ENCODE measurements at regions not wholly inside any gene's neighbourhood (a gene's known extent, or its start where the extent isn't known, plus 50 kb on each side); places are given as distances from the start of the nearest gene placed in this dataset.
"Not testable (repeated sequence)": the region's sequence is repeated elsewhere in the genome, so short reads cannot be mapped to it uniquely, and the experiment has no call there.

- Histone ChIP-seq H3K36me3 (no peaks in the 10 kb centered on the region), H3K27me3 (no peaks in the 10 kb centered on the region), H3K9ac (ENCODE audit: low read depth in 2 of 2, low read length in 2 of 2) (no peak overlapping the region), H3K4me3 (no peak overlapping the region), H3K27ac (no peak overlapping the region), H3K4me1 (no peaks in the 10 kb centered on the region), H3K9me3 (no peaks in the 10 kb centered on the region)
- no peak for DNase-seq
- TF ChIP-seq CTCF (IDR thresholded peaks at IDR 0.05), result no peak
- intact Hi-C loops (cut with DNase I), result no loop called here
Observed at GRCh38 chr1:238927899-238928298, 458.5 kb upstream of the CHRM3 start.

GRCh38 chr1:238916828-238917227 lies 469.5 kb upstream of the CHRM3 start:
- no peak for DNase-seq
- H3K36me3 ChIP-seq, result no peaks in the 10 kb centered on the region
- TF ChIP-seq CTCF (IDR thresholded peaks at IDR 0.05), result no peak
- no peak overlapping the region for H3K27ac ChIP-seq
- H3K4me1 ChIP-seq, result no peaks in the 10 kb centered on the region
- intact Hi-C loops (cut with DNase I), result no loop called here
- no peak overlapping the region for H3K4me3 ChIP-seq
- no peak overlapping the region for H3K9ac ChIP-seq (ENCODE audit: low read depth in 2 of 2, low read length in 2 of 2)
- no peaks in the 10 kb centered on the region for H3K9me3 ChIP-seq
- H3K27me3 ChIP-seq, result no peaks in the 10 kb centered on the region

- no peaks in the 10 kb centered on the region for H3K36me3 ChIP-seq
- H3K9ac ChIP-seq (ENCODE audit: low read depth in 2 of 2, low read length in 2 of 2), result no peak overlapping the region
- H3K27me3 ChIP-seq, result no peaks in the 10 kb centered on the region
- no peak overlapping the region for H3K4me3 ChIP-seq
- no peak overlapping the region for H3K27ac ChIP-seq
- no peaks in the 10 kb centered on the region for H3K9me3 ChIP-seq
- intact Hi-C loops (cut with DNase I), result no loop called here
- TF ChIP-seq CTCF (IDR thresholded peaks at IDR 0.05), result no peak
- H3K4me1 ChIP-seq, result no peaks in the 10 kb centered on the region
- no peak for DNase-seq
Observed at GRCh38 chr1:238914346-238914745, 472.0 kb upstream of the CHRM3 start.

- DNase-seq, result no peak
- no peaks in the 10 kb centered on the region for H3K9me3 ChIP-seq
- no peak for TF ChIP-seq CTCF (IDR thresholded peaks at IDR 0.05)
- H3K4me1 ChIP-seq, result no peaks in the 10 kb centered on the region
- no peaks in the 10 kb centered on the region for H3K27me3 ChIP-seq
- H3K27ac ChIP-seq, result no peak overlapping the region
- intact Hi-C loops (cut with DNase I), result no loop called here
- H3K9ac ChIP-seq (ENCODE audit: low read depth in 2 of 2, low read length in 2 of 2), result no peak overlapping the region
- no peaks in the 10 kb centered on the region for H3K36me3 ChIP-seq
- no peak overlapping the region for H3K4me3 ChIP-seq
Observed at GRCh38 chr1:238913210-238913609, 473.2 kb upstream of the CHRM3 start.

- H3K4me3 ChIP-seq, result no peak overlapping the region
- H3K9me3 ChIP-seq, result no peaks in the 10 kb centered on the region
- no peak overlapping the region for H3K9ac ChIP-seq (ENCODE audit: low read depth in 2 of 2, low read length in 2 of 2)
- H3K27me3 ChIP-seq, result no peaks in the 10 kb centered on the region
- H3K36me3 ChIP-seq, result no peaks in the 10 kb centered on the region
- DNase-seq, result no peak
- TF ChIP-seq CTCF (IDR thresholded peaks at IDR 0.05), result no peak
- H3K27ac ChIP-seq, result no peak overlapping the region
- intact Hi-C loops (cut with DNase I), result no loop called here
- no peaks in the 10 kb centered on the region for H3K4me1 ChIP-seq
Observed at GRCh38 chr1:238912148-238912547, 474.2 kb upstream of the CHRM3 start.

GRCh38 chr1:238902752-238903151 lies 483.6 kb upstream of the CHRM3 start:
- H3K9ac ChIP-seq (ENCODE audit: low read depth in 2 of 2, low read length in 2 of 2); H3K27me3 ChIP-seq; intact Hi-C loops (cut with DNase I); H3K9me3 ChIP-seq; H3K4me1 ChIP-seq; H3K4me3 ChIP-seq; H3K36me3 ChIP-seq; H3K27ac ChIP-seq; DNase-seq: not testable (repeated sequence)

All from colonic mucosa (tissue), 4 donors.